HG03097 (cell line): ENCODE measurements at regions not wholly inside any gene's neighbourhood (a gene's known extent, or its start where the extent isn't known, plus 50 kb on each side); places are given as distances from the start of the nearest gene placed in this dataset.

ENCODE experiments used
- ATAC-seq: cut with Tn5 transposase; IDR thresholded peaks from one replicate; pipeline ENCODE4 v1.9.1; 2021; ENCODE audit not compliant: unreplicated experiment, low FRiP score

DNA sequence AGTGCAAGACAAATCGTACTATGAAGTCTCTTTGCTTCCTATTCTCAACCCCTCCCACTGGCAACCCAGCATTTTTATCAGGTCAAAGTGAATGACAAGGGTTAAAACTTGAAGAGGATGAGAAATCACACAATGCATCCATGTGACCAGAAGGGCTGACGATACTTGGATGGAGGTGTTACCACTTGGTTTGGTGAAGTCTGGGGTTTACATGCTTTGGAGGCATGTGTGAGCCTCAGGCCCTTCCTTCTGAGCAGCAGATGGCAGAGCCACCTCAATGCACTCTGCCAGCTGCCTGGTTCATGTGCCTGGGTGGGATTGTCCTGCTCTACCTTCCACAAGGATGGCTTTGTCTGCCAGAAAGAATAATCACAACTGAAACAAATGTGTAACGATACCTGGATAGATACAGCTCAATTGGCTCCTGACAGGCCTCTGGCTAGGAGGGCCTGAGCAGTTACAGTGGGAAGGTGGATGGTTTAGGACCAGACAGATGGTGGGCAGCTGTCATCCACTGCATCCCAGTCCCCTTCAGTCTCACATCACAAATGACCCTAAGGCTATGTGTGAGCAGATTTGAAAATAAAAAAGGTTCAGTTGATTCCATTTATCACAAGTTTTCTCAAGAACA is 51.5 kb upstream of the CNIH3 start:
- no peak for ATAC-seq

DNA sequence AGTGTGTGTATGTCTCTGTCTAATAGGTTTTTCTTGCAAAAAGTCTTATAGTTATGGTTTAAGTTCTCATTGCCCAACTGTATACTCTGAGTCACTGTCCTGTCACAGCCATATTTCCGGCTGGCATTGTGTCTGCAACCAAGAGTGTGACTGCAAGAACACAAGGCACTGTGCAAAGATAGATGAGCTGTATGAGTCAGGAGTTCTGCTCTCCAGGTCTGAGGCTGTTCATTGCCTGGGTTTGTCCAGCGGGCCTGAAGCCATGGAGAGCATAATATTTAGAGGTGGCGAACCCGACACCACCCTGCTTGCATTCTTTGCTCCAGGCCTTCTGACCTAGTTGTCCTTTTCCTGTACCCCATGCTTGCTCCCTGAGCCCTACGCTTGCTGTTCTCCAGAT is 50.9 kb upstream of the CNIH3 start:
- ATAC-seq = no peak

DNA sequence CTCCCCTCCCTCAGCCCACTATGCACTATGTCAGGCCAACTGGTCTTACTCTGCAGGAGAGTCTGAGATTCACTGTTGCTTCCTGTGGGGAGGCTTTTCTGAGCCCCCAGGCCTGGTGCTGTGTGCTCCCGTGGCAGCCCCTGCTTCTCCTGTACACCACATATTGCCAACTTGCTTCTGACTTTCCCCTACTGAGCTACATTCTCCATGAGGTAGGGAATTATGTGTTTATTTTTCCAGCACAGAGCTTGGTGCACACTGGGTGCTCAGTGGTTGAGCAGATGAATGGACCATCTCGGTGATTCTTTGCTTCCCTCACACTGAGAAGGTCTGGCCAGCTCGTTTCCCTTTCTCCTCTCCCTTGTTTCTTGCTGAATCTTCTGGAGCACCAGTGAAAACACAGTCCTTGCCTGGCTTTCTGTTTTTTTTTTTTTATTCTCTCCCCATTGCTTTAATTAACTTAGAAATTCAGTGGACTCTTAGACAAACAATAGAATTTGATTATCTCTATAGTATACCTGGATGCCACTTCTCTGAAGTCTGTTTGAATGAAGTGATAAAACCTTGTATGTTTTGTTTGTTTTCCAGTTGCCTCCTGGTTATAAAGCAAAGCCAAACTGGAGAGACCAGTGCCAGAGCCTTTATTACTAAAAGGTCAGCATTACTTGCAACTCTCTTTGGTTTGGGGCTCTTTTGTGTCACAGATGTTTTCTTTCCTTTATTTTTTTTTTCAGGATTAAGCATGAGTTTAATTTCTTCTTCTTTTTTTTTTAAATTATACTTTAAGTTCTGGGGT is 50.3 kb upstream of the CNIH3 start:
- no peak for ATAC-seq
